HCT116 (cell line): ENCODE measurements at regions not wholly inside any gene's neighbourhood (a gene's known extent, or its start where the extent isn't known, plus 50 kb on each side); places are given as distances from the start of the nearest gene placed in this dataset.

ENCODE experiments used
- ATAC-seq: fragments of 200-7000 bp; cut with Tn5 transposase; 2 replicates; pipeline ENCODE4 v1.9.1; 2020; ENCODE audit warnings: mild to moderate bottlenecking, moderate library complexity
- BruUV-seq: library from RNA; stranded (reverse); fragments of 400-500 nt; replicated peaks from 2 replicates; lab custom pipeline; 2021; lab: Mats Ljungman, UMichigan
- CTCF ChIA-PET: fragments of 300-600 bp; sonication (Branson Sonifier 250); formaldehyde crosslinking; loops from one replicate; lab custom pipeline; 2021; ENCODE audit warnings: antibody characterized with exemption; lab: Charles Lee
- POLR2A ChIA-PET: fragments of 300-600, 350-600 bp; sonication (Branson Sonifier 250); formaldehyde crosslinking; loops from one replicate; lab custom pipeline; 2021; ENCODE audit warnings: antibody characterized with exemption; lab: Charles Lee
- RAD21 ChIA-PET, 2 experiments: fragments of 300-600 bp; sonication (Branson Sonifier 250); formaldehyde crosslinking; loops; one replicate each; lab custom pipeline; 2023; ENCODE audit warnings: low total read pairs in 2 of 2; ENCODE audit not compliant: uncharacterized antibody in 2 of 2, unreplicated experiment in 2 of 2, low non-redundant PET in 1 of 2; lab: Charles Lee
- DNase-seq: peaks from one replicate; pipeline ENCODE4 v3.0.0-alpha.2; 2010; ENCODE audit warnings: low read depth, low spot score
- H2AFZ ChIP-seq: fragments of 200-600 bp; shearing (Covaris generic), sonication (generic); 2 replicates; pipeline ENCODE4 v1.6.1; 2017; ENCODE audit warnings: low read depth, mixed run types, mixed read lengths, antibody characterized with exemption, low read length; ENCODE audit not compliant: poor library complexity, severe bottlenecking
- H3K27ac ChIP-seq: 2 replicates; pipeline ENCODE4 v1.5.1; 2012; ENCODE audit warnings: low read depth, low read length
- H3K27me3 ChIP-seq: fragments of 200-600 bp; sonication (generic); 2 replicates; pipeline ENCODE4 v1.6.1; 2016; ENCODE audit warnings: mixed run types, low read length, mixed read lengths; ENCODE audit not compliant: insufficient read depth
- H3K36me3 ChIP-seq, 2 experiments: fragments of 200-500 bp in 1 of 2; fragments of 200-600 bp in 1 of 2; sonication (Bioruptor generic) in 1 of 2; sonication (generic) in 1 of 2; 2 replicates each; pipeline versions ENCODE4 v1.5.1 to v1.6.1; 2014 to 2016; ENCODE audit warnings: low read length in 2 of 2, inconsistent platforms in 1 of 2, mixed read lengths in 1 of 2, mixed run types in 1 of 2; ENCODE audit not compliant: insufficient read depth in 2 of 2, control insufficient read depth in 1 of 2
- H3K4me1 ChIP-seq, 2 experiments: fragments of 200-600 bp in 1 of 2; sonication (generic) in 1 of 2; 2 replicates each; pipeline versions ENCODE4 v1.5.1 to v1.6.1; 2012 to 2017; ENCODE audit warnings: low read length in 2 of 2, inconsistent platforms in 1 of 2, mild to moderate bottlenecking in 1 of 2, mixed read lengths in 1 of 2, mixed run types in 1 of 2, moderate library complexity in 1 of 2; ENCODE audit not compliant: insufficient read depth in 2 of 2, control insufficient read depth in 1 of 2
- H3K4me2 ChIP-seq: fragments of 200-600 bp; sonication (generic); 2 replicates; pipeline ENCODE4 v1.6.1; 2017; ENCODE audit warnings: mixed run types, low read length, mixed read lengths
- H3K4me3 ChIP-seq, 2 experiments: fragments of 200-600 bp in 1 of 2; sonication (generic) in 1 of 2; replicated peaks in 1 of 2; 2 replicates each; pipeline ENCODE4 v1.5.1; 2011 to 2016; ENCODE audit warnings: low read length in 2 of 2, control low read depth in 1 of 2, low read depth in 1 of 2, mild to moderate bottlenecking in 1 of 2, mixed read lengths in 1 of 2, mixed run types in 1 of 2
- H3K79me2 ChIP-seq: fragments of 200-600 bp; sonication (generic); 2 replicates; pipeline ENCODE4 v1.6.1; 2017; ENCODE audit warnings: mild to moderate bottlenecking, mixed run types, low read length, moderate library complexity, mixed read lengths; ENCODE audit not compliant: insufficient read depth
- H3K9ac ChIP-seq: fragments of 200-600 bp; sonication (generic); 2 replicates; pipeline ENCODE4 v1.6.1; 2016; ENCODE audit warnings: low read length, mixed read lengths
- H3K9me2 ChIP-seq: fragments of 200-600 bp; sonication (generic), shearing (Covaris generic); 2 replicates; pipeline ENCODE4 v1.6.1; 2017; ENCODE audit warnings: mixed run types, mild to moderate bottlenecking, moderate library complexity; ENCODE audit not compliant: insufficient read depth
- H3K9me3 ChIP-seq, 2 experiments: fragments of 200-500 bp in 1 of 2; fragments of 200-600 bp in 1 of 2; sonication (Bioruptor generic) in 1 of 2; sonication (generic) in 1 of 2; 2 replicates each; pipeline ENCODE4 v1.6.1; 2014 to 2017; ENCODE audit warnings: low read length in 2 of 2, mixed read lengths in 2 of 2, inconsistent platforms in 1 of 2, low read depth in 1 of 2, mild to moderate bottlenecking in 1 of 2, mixed run types in 1 of 2, moderate library complexity in 1 of 2; ENCODE audit not compliant: control insufficient read depth in 1 of 2, insufficient read depth in 1 of 2
- H4K20me1 ChIP-seq: fragments of 200-600 bp; sonication (generic), shearing (Covaris generic); 2 replicates; pipeline ENCODE4 v1.6.1; 2017; ENCODE audit warnings: mixed run types, mild to moderate bottlenecking, moderate library complexity; ENCODE audit not compliant: insufficient read depth
- CEBPB ChIP-seq: IDR thresholded peaks from 2 replicates; pipeline ENCODE4 v1.6.1; 2012; ENCODE audit warnings: low read depth
- EZH2phosphoT487 ChIP-seq: fragments of 200-600 bp; IDR thresholded peaks from 2 replicates; pipeline ENCODE4 v1.6.1; 2018; ENCODE audit warnings: antibody characterized with exemption, borderline replicate concordance
- JUND ChIP-seq: IDR thresholded peaks from 2 replicates; pipeline ENCODE4 v1.6.1; 2012
- SP1 ChIP-seq: IDR thresholded peaks from 2 replicates; pipeline ENCODE4 v1.6.1; 2012; ENCODE audit warnings: low read depth
- ZFX ChIP-seq: fragments of 450-650 bp; IDR thresholded peaks from 2 replicates; pipeline ENCODE4 v1.6.1; 2017
- ZNF274 ChIP-seq: fragments of 200-500 bp; sonication (Bioruptor generic); IDR thresholded peaks from 2 replicates; pipeline ENCODE4 v1.6.1; 2014; ENCODE audit warnings: mild to moderate bottlenecking, low read depth, low read length, inconsistent platforms
- intact Hi-C: fragments of 100-400 bp; cut with micrococcal nuclease; formaldehyde crosslinking; loops from 2 replicates; pipeline ENCODE4 v1.10.0; 2022
- TF ChIP-seq, protein P1 (sequence below): IDR thresholded peaks from 2 replicates; pipeline ENCODE4 v1.6.1; 2012; ENCODE audit warnings: low read depth
- TF ChIP-seq, protein P2 (sequence below): IDR thresholded peaks from 2 replicates; pipeline ENCODE4 v1.6.1; 2012

DNA sequence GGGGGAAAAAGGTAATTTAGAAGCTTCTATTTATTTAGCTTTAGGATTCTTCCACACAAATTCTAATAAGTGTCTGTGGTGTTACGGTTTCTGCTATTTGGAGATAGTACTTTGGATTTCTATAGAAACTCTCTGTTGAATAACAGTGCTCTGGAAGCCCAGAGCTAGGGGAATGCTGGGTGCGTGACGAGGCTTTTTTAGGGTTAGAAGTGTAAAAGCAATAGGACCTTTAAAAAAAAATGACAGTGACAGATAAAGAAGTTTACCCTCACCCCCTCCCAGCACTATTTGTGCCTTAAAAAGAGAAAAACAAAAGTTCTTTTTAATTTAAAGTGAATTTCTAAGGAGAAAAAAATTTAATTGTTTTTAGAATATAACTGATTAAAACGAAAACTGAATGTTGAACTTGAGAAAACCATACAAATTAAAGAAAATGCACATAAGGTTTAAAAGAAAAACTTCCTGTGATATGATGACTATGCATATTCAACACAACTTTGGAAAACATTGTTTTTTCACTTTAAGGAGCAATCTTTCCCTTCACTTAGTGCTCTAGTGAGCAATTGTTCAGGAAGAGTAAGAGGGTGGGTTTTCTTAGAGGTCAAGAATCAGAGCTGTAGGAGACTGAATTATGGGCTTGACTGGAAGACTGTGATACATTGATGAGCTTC is 89.6 kb upstream of the RIPOR2 start:
- H3K9me2 ChIP-seq, result no peaks in the 10 kb centered on the region
- no peaks in the 10 kb centered on the region for H3K4me1 ChIP-seq
- BruUV-seq, result no TSS peak
- H3K9me3 ChIP-seq, result no peaks in the 10 kb centered on the region
- no peaks in the 10 kb centered on the region for H3K27me3 ChIP-seq
- H4K20me1 ChIP-seq, result no peaks in the 10 kb centered on the region
- ChIA-PET CTCF (interaction anchor here (1.1 to 1.2 kb wide), 2 partner anchors 8 to 9 kb away, joined by 3 to 7 read pairs; no protein-coding TSS in a partner anchor), POLR2A (no interaction called here), RAD21 (no interaction called here)
- no peak overlapping the region for H3K4me3 ChIP-seq
- ATAC-seq (no peak), DNase-seq (no peak)
- no peaks in the 10 kb centered on the region for H3K79me2 ChIP-seq
- H3K27ac ChIP-seq, result no peak overlapping the region
- no peak overlapping the region for H3K9ac ChIP-seq
- H3K36me3 ChIP-seq, result no peaks in the 10 kb centered on the region
- no peak overlapping the region for H2AFZ ChIP-seq
- H3K4me2 ChIP-seq, result no peak overlapping the region
- TF ChIP-seq, protein P1, sequence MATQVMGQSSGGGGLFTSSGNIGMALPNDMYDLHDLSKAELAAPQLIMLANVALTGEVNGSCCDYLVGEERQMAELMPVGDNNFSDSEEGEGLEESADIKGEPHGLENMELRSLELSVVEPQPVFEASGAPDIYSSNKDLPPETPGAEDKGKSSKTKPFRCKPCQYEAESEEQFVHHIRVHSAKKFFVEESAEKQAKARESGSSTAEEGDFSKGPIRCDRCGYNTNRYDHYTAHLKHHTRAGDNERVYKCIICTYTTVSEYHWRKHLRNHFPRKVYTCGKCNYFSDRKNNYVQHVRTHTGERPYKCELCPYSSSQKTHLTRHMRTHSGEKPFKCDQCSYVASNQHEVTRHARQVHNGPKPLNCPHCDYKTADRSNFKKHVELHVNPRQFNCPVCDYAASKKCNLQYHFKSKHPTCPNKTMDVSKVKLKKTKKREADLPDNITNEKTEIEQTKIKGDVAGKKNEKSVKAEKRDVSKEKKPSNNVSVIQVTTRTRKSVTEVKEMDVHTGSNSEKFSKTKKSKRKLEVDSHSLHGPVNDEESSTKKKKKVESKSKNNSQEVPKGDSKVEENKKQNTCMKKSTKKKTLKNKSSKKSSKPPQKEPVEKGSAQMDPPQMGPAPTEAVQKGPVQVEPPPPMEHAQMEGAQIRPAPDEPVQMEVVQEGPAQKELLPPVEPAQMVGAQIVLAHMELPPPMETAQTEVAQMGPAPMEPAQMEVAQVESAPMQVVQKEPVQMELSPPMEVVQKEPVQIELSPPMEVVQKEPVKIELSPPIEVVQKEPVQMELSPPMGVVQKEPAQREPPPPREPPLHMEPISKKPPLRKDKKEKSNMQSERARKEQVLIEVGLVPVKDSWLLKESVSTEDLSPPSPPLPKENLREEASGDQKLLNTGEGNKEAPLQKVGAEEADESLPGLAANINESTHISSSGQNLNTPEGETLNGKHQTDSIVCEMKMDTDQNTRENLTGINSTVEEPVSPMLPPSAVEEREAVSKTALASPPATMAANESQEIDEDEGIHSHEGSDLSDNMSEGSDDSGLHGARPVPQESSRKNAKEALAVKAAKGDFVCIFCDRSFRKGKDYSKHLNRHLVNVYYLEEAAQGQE, result no peak
- TF ChIP-seq EZH2phosphoT487 (no peak), SP1 (no peak), JUND (no peak), CEBPB (no peak), ZNF274 (no peak), ZFX (no peak)
- TF ChIP-seq, protein P2, sequence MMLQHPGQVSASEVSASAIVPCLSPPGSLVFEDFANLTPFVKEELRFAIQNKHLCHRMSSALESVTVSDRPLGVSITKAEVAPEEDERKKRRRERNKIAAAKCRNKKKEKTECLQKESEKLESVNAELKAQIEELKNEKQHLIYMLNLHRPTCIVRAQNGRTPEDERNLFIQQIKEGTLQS, result no peak
- intact Hi-C loops, result no loop called here
